Tibial nerve (tissue), 4 donors: ENCODE measurements at regions not wholly inside any gene's neighbourhood (a gene's known extent, or its start where the extent isn't known, plus 50 kb on each side); places are given as distances from the start of the nearest gene placed in this dataset.
"Not testable (repeated sequence)": the region's sequence is repeated elsewhere in the genome, so short reads cannot be mapped to it uniquely, and the experiment has no call there.

ENCODE experiments used
- DNase-seq, 2 donors: peaks; one replicate each; pipeline ENCODE4 v3.0.0-alpha.2; 2019; ENCODE audit warnings: low spot score in 2 of 2
- H3K27ac ChIP-seq, 4 donors: fragments of 200-600 bp; sonication (generic) in 3 of 4; one replicate each; pipeline ENCODE4 v1.5.1; 2017 to 2019; ENCODE audit warnings: mild to moderate bottlenecking in 1 of 4
- H3K27me3 ChIP-seq, 2 donors: fragments of 200-600 bp; sonication (generic) in 1 of 2; one replicate each; pipeline versions ENCODE4 v1.5.1 to v1.6.0; 2017 to 2019
- H3K36me3 ChIP-seq, 3 donors: fragments of 200-600 bp; sonication (generic); one replicate each; pipeline ENCODE4 v1.5.1; 2018 to 2019
- H3K4me1 ChIP-seq, 4 donors: fragments of 200-600 bp; sonication (generic) in 3 of 4; one replicate each; pipeline ENCODE4 v1.5.1; 2017 to 2019
- H3K4me3 ChIP-seq, 4 donors: fragments of 200-600 bp; sonication (generic) in 3 of 4; one replicate each; pipeline ENCODE4 v1.5.1; 2017 to 2019; ENCODE audit warnings: mild to moderate bottlenecking in 1 of 4, moderate library complexity in 1 of 4
- H3K9me3 ChIP-seq, 4 donors: fragments of 200-600 bp; sonication (generic) in 3 of 4; one replicate each; pipeline ENCODE4 v1.5.1; 2017 to 2019
- EP300 ChIP-seq, 2 donors: sonication (generic); formaldehyde crosslinking; IDR thresholded peaks; one replicate each; pipeline ENCODE4 v1.6.1; 2017; ENCODE audit warnings: antibody characterized with exemption in 2 of 2, mild to moderate bottlenecking in 1 of 2
- POLR2A ChIP-seq, 2 donors: fragments of 450-650 bp; IDR thresholded peaks; one replicate each; pipeline ENCODE4 v1.6.1; 2017; ENCODE audit warnings: antibody characterized with exemption in 2 of 2, mild to moderate bottlenecking in 2 of 2, moderate library complexity in 2 of 2
- WGBS, 2 donors: methylation state at CpG; one replicate each; pipeline ENCODE4 v1.1.5; 2018; 5-methylcytosine and 5-hydroxymethylcytosine counted together
- TF ChIP-seq, protein P1 (sequence below), 5 experiments: fragments of 200-600 bp in 3 of 5; fragments of 450-650 bp in 2 of 5; sonication (generic) in 3 of 5; IDR thresholded peaks; one replicate each; pipeline ENCODE4 v1.5.1; 2016 to 2019; ENCODE audit warnings: antibody characterized with exemption in 5 of 5, mild to moderate bottlenecking in 3 of 5, moderate library complexity in 2 of 5

DNA sequence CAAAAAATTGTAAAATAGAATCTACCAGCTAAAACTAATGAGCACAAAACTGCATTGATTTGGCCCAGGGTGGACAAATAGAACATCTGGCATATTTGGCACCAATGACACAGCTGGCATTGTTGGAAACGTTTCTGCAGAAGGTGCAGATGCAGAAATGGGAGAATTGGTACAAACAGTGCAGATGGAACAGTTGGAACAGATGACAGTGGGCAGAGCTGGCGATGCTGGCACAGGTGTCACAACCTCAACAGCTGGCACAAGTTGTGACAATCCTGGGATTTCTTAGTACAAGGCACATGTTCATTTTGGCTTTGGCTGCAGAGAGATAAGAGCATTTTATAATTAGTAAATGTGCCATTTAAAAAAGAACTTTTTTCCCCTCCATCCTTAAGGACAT lies 91.1 kb upstream of the ZBTB18 start:
- no peaks in the 10 kb centered on the region for H3K9me3 ChIP-seq
- peaks cover 0 to 3% of the 10 kb centered on the region in 2 donors for H3K27me3 ChIP-seq
- H3K36me3 ChIP-seq: no peaks in the 10 kb centered on the region
- H3K4me1 ChIP-seq: no peaks in the 10 kb centered on the region
- TF ChIP-seq, protein P1, sequence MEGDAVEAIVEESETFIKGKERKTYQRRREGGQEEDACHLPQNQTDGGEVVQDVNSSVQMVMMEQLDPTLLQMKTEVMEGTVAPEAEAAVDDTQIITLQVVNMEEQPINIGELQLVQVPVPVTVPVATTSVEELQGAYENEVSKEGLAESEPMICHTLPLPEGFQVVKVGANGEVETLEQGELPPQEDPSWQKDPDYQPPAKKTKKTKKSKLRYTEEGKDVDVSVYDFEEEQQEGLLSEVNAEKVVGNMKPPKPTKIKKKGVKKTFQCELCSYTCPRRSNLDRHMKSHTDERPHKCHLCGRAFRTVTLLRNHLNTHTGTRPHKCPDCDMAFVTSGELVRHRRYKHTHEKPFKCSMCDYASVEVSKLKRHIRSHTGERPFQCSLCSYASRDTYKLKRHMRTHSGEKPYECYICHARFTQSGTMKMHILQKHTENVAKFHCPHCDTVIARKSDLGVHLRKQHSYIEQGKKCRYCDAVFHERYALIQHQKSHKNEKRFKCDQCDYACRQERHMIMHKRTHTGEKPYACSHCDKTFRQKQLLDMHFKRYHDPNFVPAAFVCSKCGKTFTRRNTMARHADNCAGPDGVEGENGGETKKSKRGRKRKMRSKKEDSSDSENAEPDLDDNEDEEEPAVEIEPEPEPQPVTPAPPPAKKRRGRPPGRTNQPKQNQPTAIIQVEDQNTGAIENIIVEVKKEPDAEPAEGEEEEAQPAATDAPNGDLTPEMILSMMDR (IDR thresholded peaks at IDR 0.05): no peak
- no peak for TF ChIP-seq EP300 (IDR thresholded peaks at IDR 0.05)
- no peak for TF ChIP-seq POLR2A (IDR thresholded peaks at IDR 0.05)
- H3K4me3 ChIP-seq: no peak overlapping the region
- WGBS, 2 donors: 67 to 71% methylated on average over 2 of the region's 2 CpGs
- H3K27ac ChIP-seq: no peak overlapping the region
- DNase-seq: no peak

DNA sequence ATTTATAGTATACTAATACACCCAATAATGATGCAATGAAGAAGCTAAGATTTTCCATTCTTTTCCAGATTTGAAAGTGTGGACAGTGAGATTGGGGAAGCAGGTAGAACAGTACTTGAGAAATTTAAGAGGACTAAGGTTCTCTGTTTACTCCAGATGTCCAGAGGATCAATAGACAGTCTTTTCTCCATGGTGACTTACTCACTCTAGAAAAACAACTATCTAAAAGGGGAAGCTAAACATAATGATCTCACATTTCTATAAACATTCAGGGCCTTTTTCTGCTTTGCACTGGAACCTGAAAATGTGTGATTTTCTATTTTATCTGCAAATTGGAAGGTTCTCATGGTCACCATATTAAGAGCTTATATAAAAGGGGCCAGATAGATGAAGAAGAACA lies 93.9 kb upstream of the ZBTB18 start:
- H3K9me3 ChIP-seq: no peaks in the 10 kb centered on the region
- DNase-seq: no peak
- peaks cover 0 to 3% of the 10 kb centered on the region in 2 donors for H3K27me3 ChIP-seq
- no peak overlapping the region for H3K4me3 ChIP-seq
- no peaks in the 10 kb centered on the region for H3K4me1 ChIP-seq
- H3K27ac ChIP-seq: no peak overlapping the region
- TF ChIP-seq EP300 (IDR thresholded peaks at IDR 0.05): no peak
- TF ChIP-seq POLR2A (IDR thresholded peaks at IDR 0.05): no peak
- TF ChIP-seq, protein P1 (IDR thresholded peaks at IDR 0.05): no peak
- H3K36me3 ChIP-seq: no peaks in the 10 kb centered on the region

DNA sequence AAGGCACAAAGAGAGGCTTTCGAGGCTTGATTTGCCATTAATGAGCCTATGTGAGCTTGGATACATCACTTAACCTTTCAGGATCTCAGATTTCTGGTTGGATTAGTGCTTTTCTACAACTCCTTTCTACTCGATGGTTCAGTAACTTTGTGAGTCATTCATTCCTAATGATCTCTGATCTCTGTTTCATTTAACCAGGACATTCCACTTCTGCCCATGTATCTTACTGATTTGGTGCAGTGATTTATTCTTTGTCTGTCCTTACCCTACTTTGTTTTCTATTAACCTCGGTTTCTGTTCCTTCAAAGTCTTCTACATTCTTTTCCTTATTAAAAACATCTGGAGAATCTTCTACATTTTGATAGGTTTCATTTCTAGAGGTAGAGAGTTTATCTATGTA lies 94.6 kb upstream of the ZBTB18 start:
- no peaks in the 10 kb centered on the region for H3K9me3 ChIP-seq
- H3K4me1 ChIP-seq: no peaks in the 10 kb centered on the region
- DNase-seq: no peak
- peaks cover 0 to 3% of the 10 kb centered on the region in 2 donors for H3K27me3 ChIP-seq
- H3K4me3 ChIP-seq: no peak overlapping the region
- WGBS, 2 donors: 63 to 67% methylated on average over 3 of the region's 3 CpGs
- H3K36me3 ChIP-seq: no peaks in the 10 kb centered on the region
- H3K27ac ChIP-seq: no peak overlapping the region
- TF ChIP-seq POLR2A (IDR thresholded peaks at IDR 0.05) (no peak), EP300 (IDR thresholded peaks at IDR 0.05) (no peak)
- TF ChIP-seq, protein P1 (IDR thresholded peaks at IDR 0.05): no peak

DNA sequence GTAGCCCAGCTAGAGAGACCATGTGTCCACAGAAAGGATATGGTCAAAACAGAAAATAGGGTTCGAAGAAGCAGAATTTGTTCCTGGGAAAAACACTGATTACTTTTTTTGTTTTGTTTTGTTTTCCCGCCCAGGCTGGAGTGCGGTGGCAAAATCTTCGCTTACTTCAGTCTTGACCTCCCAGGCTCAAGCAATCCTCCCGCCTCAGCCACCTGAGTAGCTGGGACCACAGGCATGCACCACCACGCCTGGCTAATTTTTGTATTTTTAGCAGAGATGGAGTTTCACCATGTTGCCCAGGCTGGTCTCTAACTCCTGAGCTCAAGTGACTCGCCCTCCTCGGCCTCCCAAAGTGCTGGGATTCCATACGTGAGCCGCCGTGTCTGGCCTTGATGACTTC lies 99.9 kb upstream of the ZBTB18 start:
- H3K4me1 ChIP-seq, H3K27me3 ChIP-seq, DNase-seq, H3K36me3 ChIP-seq, H3K9me3 ChIP-seq, H3K27ac ChIP-seq, H3K4me3 ChIP-seq: not testable (repeated sequence)
- whole genome bisulfite sequencing, 2 donors: 88 to 92% methylated on average over 11 of the region's 11 CpGs

DNA sequence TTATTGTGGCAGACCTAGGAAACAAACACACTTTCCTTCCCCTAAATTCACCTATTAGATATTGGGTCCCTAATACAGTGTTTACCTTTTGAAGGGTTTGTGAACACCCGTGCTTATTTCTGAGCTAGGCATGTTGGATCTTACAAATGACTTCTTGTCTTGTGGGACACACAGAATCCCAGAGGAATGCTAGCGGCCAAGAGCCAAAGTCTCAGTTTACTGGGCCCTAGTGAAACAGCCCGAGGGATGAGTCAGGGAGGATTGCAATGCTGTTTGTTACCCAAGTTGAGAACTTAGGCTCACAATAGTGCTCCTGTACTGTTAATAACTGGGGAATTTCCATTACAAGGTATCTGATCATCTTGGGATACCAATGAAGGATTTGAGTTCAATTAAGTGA lies 100.1 kb upstream of the AKT3 start:
- 45 to 53% methylated on average over 3 of the region's 3 CpGs for WGBS, 2 donors
- no peak for DNase-seq

DNA sequence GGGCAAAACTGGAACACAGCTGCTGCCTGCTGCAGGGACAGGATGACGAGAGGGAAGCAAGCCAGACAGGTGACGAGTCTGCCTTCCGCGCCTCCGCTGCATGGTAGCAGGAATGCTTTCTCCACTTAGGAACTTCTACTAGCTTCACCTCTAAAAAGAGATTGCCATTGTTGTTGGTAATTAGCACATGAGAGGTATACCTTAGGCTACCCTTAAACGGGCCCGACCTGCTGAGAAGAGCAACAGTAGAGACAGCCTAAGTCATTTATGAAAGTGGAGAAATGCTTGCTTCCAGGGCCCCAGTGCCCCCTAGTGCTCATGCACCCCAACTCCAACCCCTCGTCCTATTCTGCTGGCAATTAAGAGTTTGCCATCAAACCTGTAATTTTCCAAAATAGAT lies 96.9 kb upstream of the AKT3 start:
- H3K9me3 ChIP-seq: no peaks in the 10 kb centered on the region
- TF ChIP-seq, protein P1 (IDR thresholded peaks at IDR 0.05): peak in 1 of 5 experiments; percentile 9
- no peak for TF ChIP-seq EP300 (IDR thresholded peaks at IDR 0.05)
- no peak overlapping the region for H3K4me3 ChIP-seq
- peaks cover 0 to 3% (median 0%) of the 10 kb centered on the region in 4 donors for H3K4me1 ChIP-seq
- no peak for DNase-seq
- WGBS, 2 donors: 75 to 76% methylated on average over 8 of the region's 8 CpGs
- no peaks in the 10 kb centered on the region for H3K27me3 ChIP-seq
- no peak overlapping the region for H3K27ac ChIP-seq
- no peaks in the 10 kb centered on the region for H3K36me3 ChIP-seq

More for the DNA sequence above, 100.1 kb upstream of the AKT3 start:
- Histone ChIP-seq H3K4me1 (no peaks in the 10 kb centered on the region), H3K36me3 (no peaks in the 10 kb centered on the region), H3K9me3 (no peaks in the 10 kb centered on the region), H3K4me3 (no peak overlapping the region), H3K27ac (no peak overlapping the region), H3K27me3 (no peaks in the 10 kb centered on the region)
- TF ChIP-seq EP300 (IDR thresholded peaks at IDR 0.05) (no peak), POLR2A (IDR thresholded peaks at IDR 0.05) (no peak)
